ENCODE measurements at regions not wholly inside any gene's neighbourhood (a gene's known extent, or its start where the extent isn't known, plus 50 kb on each side); places are given as distances from the start of the nearest gene placed in this dataset.

GRCh38 chr11:127471662-127472061 is 471.1 kb upstream of the KIRREL3 start:
- TF ChIP-seq, protein P1, sequence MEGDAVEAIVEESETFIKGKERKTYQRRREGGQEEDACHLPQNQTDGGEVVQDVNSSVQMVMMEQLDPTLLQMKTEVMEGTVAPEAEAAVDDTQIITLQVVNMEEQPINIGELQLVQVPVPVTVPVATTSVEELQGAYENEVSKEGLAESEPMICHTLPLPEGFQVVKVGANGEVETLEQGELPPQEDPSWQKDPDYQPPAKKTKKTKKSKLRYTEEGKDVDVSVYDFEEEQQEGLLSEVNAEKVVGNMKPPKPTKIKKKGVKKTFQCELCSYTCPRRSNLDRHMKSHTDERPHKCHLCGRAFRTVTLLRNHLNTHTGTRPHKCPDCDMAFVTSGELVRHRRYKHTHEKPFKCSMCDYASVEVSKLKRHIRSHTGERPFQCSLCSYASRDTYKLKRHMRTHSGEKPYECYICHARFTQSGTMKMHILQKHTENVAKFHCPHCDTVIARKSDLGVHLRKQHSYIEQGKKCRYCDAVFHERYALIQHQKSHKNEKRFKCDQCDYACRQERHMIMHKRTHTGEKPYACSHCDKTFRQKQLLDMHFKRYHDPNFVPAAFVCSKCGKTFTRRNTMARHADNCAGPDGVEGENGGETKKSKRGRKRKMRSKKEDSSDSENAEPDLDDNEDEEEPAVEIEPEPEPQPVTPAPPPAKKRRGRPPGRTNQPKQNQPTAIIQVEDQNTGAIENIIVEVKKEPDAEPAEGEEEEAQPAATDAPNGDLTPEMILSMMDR (IDR thresholded peaks at IDR 0.05; ENCODE audit: extremely low read depth in 1 of 2, insufficient read depth in 1 of 2, low read depth in 1 of 2, low read length in 2 of 2), result no peak
- TF ChIP-seq EZH2 (IDR thresholded peaks at IDR 0.05; ENCODE audit: borderline replicate concordance, low read depth, low read length, severe bottlenecking) (no peak), POLR2A (IDR thresholded peaks at IDR 0.05; ENCODE audit: low read depth, low read length) (no peak), MYC (IDR thresholded peaks at IDR 0.05; ENCODE audit: low read depth, low read length) (no peak), POLR2AphosphoS5 (IDR thresholded peaks at IDR 0.05; ENCODE audit: insufficient read depth, low read depth, low read length) (no peak), JUN (IDR thresholded peaks at IDR 0.05; ENCODE audit: borderline replicate concordance, insufficient read depth, insufficient read length, low read depth) (no peak), FOS (IDR thresholded peaks at IDR 0.05; ENCODE audit: borderline replicate concordance, insufficient read depth, low read length) (no peak)

Data from endothelial cell of umbilical vein (primary cell).